Dermis blood vessel endothelial cell (primary cell): ENCODE measurements at regions not wholly inside any gene's neighbourhood (a gene's known extent, or its start where the extent isn't known, plus 50 kb on each side); places are given as distances from the start of the nearest gene placed in this dataset.

Source experiments
- DNase-seq: peaks from one replicate; pipeline ENCODE4 v3.0.0; 2010

DNA sequence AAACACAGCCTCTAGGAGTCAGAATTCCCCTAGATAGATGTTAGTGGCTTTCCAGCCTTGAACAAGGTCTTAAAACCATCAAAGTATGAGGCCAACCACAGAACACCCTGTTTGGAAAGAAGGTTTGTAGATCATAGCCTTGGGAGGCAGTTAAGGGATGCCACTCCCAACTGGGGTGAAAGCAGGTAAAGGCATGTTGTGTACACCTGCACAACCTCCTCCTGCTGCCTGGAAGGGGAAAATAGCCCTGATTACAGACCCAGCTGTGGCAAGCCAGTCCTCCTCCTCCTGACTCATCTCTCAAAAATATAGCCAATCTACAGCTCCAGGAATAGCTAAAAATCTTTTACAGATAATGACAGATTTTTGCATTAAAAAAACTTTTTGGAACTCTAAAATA is 108.1 kb downstream of the RBM43 start:
- DNase-seq = no peak

GRCh38 chr2:151150331-151151320 is 111.0 kb downstream of the RBM43 start:
- no peak for DNase-seq

GRCh38 chr2:151138507-151138906 is 123.2 kb downstream of the RBM43 start:
- no peak for DNase-seq

DNA sequence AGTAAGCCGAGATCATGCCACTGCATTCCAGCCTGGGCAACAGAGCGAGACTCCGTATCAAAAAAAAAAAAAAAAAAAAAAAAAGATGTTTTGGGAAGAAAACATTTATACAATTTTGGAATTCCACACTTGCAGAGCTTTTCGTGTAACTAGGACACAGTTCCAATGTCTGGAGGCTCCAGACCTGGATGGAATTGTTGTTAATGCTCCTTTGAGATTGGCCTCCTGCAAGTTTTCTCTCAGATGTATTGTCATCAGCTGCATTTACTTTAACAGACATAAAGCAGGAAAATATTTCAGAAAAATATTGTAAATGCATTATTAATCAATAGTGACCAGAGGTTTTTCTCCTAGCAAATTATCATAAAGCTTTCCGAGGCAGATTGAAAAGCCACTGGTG is 124.1 kb downstream of the RBM43 start:
- DNase-seq = no peak

DNA sequence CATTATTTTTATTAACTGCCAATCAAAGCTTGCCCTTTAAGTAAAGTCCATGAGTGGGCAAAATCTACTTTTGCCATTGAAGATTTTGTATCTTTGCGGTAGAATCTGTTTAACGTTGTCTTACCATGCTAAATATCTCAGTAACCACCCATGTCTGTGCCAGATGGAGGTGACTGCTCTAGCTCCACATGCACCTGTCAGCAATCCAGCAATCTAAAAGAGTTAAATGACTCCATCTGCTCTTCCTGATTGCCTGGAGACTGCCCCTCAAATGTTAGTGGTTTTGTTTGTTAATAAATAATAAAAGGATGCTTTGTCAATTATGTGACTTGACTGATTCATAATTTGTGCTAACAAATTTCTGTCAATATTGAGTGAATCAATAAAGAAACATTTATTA is 141.7 kb downstream of the RBM43 start:
- DNase-seq = no peak

DNA sequence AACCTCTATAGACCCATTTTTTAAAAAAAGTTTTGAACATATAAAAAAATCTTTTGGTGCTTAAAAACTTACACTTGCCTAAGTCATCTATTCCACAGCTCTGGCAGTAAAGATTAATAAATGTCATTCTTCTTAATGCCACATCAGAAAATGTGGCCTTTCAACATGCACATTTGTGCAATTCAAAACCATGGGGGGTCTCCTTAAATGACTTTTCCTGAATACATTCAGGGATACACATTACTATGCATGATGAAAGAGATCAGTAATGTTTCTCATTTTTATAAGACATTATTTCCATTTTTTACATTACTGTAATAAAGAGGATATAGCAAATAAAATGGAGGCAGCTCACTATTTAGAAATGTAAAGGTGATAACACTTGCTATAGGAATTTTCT is 142.3 kb downstream of the RBM43 start:
- no peak for DNase-seq

- DNase-seq = no peak
These were observed 143.4 kb downstream of the RBM43 start for GRCh38 chr2:151118269-151118668.

GRCh38 chr2:151114874-151115273 is 146.8 kb downstream of the RBM43 start:
- DNase-seq = no peak

DNA sequence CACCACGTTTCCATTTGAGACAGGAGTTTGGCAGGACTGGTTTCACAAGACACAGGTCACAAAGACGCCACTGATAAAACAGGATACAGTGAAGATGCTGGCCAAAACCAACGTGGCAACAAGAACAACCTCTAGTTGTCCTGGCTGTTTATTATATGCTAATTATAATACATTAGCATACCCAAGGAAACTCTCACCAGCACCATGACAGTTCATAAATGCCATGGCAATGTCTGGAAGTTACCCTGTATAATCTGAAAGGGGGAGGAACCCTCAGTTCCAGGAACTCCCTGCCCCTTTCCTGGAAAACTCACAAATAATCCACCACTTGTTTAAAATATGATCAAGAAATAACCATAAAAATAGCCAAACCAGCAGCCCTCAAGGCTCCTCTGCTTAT is 148.3 kb downstream of the RBM43 start:
- no peak for DNase-seq

DNA sequence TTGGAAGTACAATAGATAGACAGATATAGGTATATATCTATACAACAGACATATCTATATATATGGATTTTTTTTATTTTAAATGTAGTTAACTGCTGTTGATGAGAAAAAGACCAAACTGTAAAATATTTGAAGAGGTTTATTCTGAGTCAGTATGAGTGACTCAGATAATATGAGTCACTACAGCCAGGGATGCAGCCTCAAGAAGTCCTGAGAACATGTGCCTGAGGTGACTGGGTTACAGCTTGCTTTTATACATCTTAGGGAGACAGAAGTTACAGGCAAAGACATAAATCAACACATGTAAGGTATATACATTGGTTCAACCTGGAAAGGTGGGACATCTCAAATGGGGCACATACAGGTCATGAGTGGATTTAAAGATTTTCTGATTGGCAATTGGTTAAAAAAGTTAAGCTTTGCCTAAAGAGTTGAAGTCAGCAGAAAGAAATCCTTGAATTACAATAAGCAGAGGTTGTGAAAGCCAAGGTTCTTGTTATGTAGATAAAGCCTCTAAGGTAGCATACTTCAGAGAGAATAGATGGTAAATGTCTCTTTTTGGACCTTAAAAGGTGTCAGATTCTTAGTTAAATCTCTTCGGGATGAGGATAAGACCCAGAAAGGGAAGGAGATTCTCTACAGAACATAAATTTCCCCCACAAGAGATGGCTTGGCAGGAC is 149.9 kb downstream of the RBM43 start:
- DNase-seq = no peak

GRCh38 chr2:151106805-151107506 is 154.7 kb downstream of the RBM43 start:
- DNase-seq = no peak

DNA sequence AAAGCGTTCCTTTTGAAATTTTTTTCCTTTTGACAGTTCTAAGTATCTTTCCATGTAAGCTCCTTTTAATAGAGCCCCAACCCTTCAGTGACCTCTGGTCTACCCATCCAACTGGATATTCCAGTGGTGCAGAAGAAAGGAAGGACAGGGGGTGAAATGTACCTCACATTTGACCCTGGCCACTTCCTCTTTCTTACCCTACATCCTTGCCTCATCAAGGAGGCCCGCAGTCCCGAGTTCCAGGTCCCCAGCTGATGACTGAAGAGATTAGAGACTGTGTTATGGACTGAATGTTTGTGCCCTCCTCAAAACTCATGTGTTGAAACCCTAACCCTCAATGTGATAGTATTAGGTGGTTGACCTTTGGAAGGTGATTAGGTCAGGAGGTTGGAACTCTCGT is 158.1 kb downstream of the RBM43 start:
- DNase-seq = no peak

- DNase-seq = no peak
These were observed 159.4 kb downstream of the RBM43 start for GRCh38 chr2:151102226-151102625.

- DNase-seq = no peak
These were observed 162.8 kb downstream of the RBM43 start for GRCh38 chr2:151098841-151099240.

DNA sequence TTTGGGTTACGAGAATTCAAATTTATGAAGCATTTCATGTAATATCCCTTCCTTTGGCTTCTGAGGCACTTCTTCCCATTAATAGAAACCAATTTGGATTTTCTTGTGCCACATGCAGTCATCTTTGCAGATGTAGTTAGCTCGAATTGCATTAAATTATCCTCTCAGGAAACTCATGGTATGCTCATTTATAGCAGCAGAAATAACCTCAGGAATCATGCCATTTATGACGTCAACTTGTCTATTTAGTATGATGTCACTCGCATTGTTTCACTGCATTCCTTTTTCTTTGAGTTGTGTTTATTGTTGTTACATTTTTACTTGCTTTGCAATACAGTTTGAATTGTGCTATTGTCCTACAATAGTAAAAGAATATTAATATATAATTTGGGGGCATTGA is 163.8 kb downstream of the RBM43 start:
- DNase-seq = no peak

DNA sequence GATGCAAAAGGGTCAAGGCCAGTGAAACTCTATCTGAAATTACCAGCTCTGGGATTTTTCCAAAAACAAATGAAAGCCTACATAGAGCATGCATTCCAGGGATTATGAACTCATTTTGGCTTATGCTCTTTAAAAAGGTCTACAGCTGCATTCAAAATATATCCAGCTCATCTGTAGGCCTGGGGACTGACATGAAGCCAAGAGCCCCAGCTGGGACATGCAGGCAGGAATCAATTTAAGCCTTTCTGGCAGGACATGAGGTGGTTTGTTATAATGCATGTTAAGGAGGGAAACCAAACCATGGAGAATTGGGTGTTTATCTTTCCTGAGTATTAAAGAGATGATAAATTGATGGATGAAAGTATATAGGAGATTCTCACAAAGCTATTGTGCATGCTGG is 164.5 kb downstream of the RBM43 start:
- no peak for DNase-seq

- no peak for DNase-seq
These were observed 165.4 kb downstream of the RBM43 start for GRCh38 chr2:151096235-151096634.

DNA sequence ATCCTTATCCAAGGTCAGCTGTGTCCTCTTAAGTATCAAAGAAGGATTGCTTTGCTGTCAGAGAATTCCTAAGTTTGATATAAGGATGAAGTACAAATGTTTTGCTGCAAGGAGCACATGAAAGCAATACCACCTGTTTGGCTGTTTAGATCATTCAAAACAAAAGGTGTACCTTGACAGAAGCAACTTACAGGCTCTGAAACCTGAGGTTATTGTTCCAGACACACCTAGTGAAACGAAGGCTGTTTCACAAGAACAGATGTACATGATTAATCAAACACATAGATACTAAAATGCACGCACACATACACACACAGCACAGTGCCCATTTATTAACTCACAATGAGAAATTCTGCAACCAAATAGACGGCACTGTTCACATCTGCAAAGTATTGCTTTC is 166.2 kb downstream of the RBM43 start:
- no peak for DNase-seq

- no peak for DNase-seq
These were observed 170.1 kb downstream of the RBM43 start for GRCh38 chr2:151091583-151091982.

GRCh38 chr2:151087377-151087776 is 174.3 kb downstream of the RBM43 start:
- DNase-seq = no peak

- no peak for DNase-seq
These were observed 176.5 kb downstream of the RBM43 start for GRCh38 chr2:151085181-151085611.

DNA sequence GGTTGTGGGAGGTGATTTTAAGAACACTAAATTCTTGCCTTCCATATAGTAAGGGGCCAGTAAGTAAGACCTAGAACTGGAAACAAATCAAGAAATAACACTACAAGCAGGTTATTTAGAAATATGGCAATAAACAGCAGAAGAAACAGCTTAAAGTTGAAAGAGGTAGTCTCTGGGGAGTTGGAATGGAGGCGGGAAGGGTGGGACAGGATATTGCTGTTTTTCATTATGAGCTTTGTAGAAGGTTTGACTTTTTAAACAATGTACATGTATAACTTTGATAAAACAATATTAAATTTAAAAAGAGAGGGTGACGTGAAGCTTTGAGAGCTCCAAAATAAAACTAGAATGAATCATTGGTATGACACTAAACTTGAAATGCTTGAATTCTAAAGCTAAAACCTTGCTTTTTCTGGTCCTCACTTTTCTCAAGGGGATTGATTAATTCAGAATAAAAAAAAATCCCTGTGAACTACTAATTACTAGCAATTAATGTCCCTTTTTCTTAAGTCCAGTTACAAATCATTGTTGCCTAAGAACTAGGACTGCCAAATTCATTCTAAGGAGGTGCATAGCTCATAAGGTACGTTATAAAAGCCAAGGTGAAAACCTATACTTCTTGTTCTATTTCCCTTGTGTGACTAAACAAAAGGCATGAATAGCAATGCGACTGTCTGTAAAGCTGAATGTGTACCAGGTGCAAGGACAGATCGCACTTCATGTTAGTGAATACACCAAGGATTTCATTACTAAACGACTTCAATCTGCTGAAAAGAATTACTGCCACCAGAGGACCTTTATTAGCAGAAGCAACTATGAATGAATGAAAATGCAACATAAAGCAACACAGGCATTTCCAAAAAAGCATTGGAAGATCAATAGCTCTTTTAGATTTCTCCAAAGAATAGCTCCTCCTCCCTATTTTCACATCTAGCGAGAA is 177.5 kb downstream of the RBM43 start:
- DNase-seq = no peak
